C4-2B (cell line): ENCODE measurements at regions not wholly inside any gene's neighbourhood (a gene's known extent, or its start where the extent isn't known, plus 50 kb on each side); places are given as distances from the start of the nearest gene placed in this dataset.

Experiments used
- H3K27ac ChIP-seq: fragments of 450-650 bp; 2 replicates; pipeline ENCODE4 v1.5.1; 2017
- CTCF ChIP-seq: fragments of 450-650 bp; conservative IDR thresholded peaks from 2 replicates; pipeline ENCODE4 v1.5.1; 2017; ENCODE audit warnings: mild to moderate bottlenecking
- ZFX ChIP-seq: fragments of 450-650 bp; IDR thresholded peaks from 2 replicates; pipeline ENCODE4 v1.6.1; 2017

- H3K27ac ChIP-seq = no peak overlapping the region
- TF ChIP-seq CTCF (no peak), ZFX (no peak)
Observed at GRCh38 chr1:219773775-219774174, 154.6 kb downstream of the SLC30A10 start.

- TF ChIP-seq ZFX (no peak), CTCF (no peak)
- no peak overlapping the region for H3K27ac ChIP-seq
Observed at GRCh38 chr1:219773110-219773509, 155.2 kb downstream of the SLC30A10 start.

- TF ChIP-seq CTCF (no peak), ZFX (no peak)
- no peak overlapping the region for H3K27ac ChIP-seq
Observed at GRCh38 chr1:219772265-219773036, 155.9 kb downstream of the SLC30A10 start.

GRCh38 chr1:219771080-219771479, 157.3 kb downstream of the SLC30A10 start:
- no peak for TF ChIP-seq CTCF
- TF ChIP-seq ZFX = no peak
- no peak overlapping the region for H3K27ac ChIP-seq

GRCh38 chr1:219763321-219763720, 150.4 kb upstream of the ZC3H11B start:
- no peak for TF ChIP-seq ZFX
- no peak for TF ChIP-seq CTCF
- no peak overlapping the region for H3K27ac ChIP-seq

- no peak overlapping the region for H3K27ac ChIP-seq
- TF ChIP-seq ZFX = no peak
- TF ChIP-seq CTCF = no peak
Observed at GRCh38 chr1:219761208-219761860, 148.4 kb upstream of the ZC3H11B start.

- TF ChIP-seq CTCF (no peak), ZFX (no peak)
- H3K27ac ChIP-seq = no peak overlapping the region
Observed at GRCh38 chr1:219759095-219759494, 146.2 kb upstream of the ZC3H11B start.
